ENCODE measurements at regions not wholly inside any gene's neighbourhood (a gene's known extent, or its start where the extent isn't known, plus 50 kb on each side); places are given as distances from the start of the nearest gene placed in this dataset.

- TF ChIP-seq CTCF (IDR thresholded peaks at IDR 0.05; ENCODE audit: insufficient read depth, low read length, poor library complexity, severe bottlenecking) (no peak), EZH2phosphoT487 (conservative IDR thresholded peaks at IDR 0.05; ENCODE audit: low read length) (no peak)
These were observed 698.2 kb upstream of the GOT2 start for GRCh38 chr16:59432276-59432675.

Data from SU-DHL-6 (cell line).